ENCODE measurements at regions not wholly inside any gene's neighbourhood (a gene's known extent, or its start where the extent isn't known, plus 50 kb on each side); places are given as distances from the start of the nearest gene placed in this dataset.
"Not testable (repeated sequence)": the region's sequence is repeated elsewhere in the genome, so short reads cannot be mapped to it uniquely, and the experiment has no call there.

GRCh38 chr3:159667261-159667660 is 321.4 kb upstream of the IL12A start:
- DNase-seq = peak; percentile 11

GRCh38 chr3:159668461-159668860 is 320.2 kb upstream of the IL12A start:
- no peak for DNase-seq

GRCh38 chr3:159668990-159669476 is 319.6 kb upstream of the IL12A start:
- DNase-seq = peak; percentile 42

- peak; percentile 7 for DNase-seq
These were observed 318.9 kb upstream of the IL12A start for GRCh38 chr3:159669766-159670165.

- peak; percentile 2 for DNase-seq
These were observed 315.6 kb upstream of the IL12A start for GRCh38 chr3:159672728-159673688.

GRCh38 chr3:159674583-159674982 is 314.1 kb upstream of the IL12A start:
- no peak for DNase-seq

GRCh38 chr3:159675285-159675684 is 313.4 kb upstream of the IL12A start:
- DNase-seq = no peak

GRCh38 chr3:159679900-159680299 is 308.7 kb upstream of the IL12A start:
- no peak for DNase-seq

GRCh38 chr3:159681717-159682116 is 306.9 kb upstream of the IL12A start:
- DNase-seq = not testable (repeated sequence)

- DNase-seq = no peak
These were observed 302.8 kb upstream of the IL12A start for GRCh38 chr3:159685801-159686200.

GRCh38 chr3:159693226-159693625 is 295.4 kb upstream of the IL12A start:
- DNase-seq = no peak

- peak; percentile 87 for DNase-seq
These were observed 276.9 kb upstream of the IL12A start for GRCh38 chr3:159711560-159712333.

GRCh38 chr3:159721324-159721723 is 267.3 kb upstream of the IL12A start:
- peak; percentile 33 for DNase-seq

GRCh38 chr3:159723295-159723694 is 265.3 kb upstream of the IL12A start:
- no peak for DNase-seq

- DNase-seq = peak; percentile 67
These were observed 264.0 kb upstream of the IL12A start for GRCh38 chr3:159724627-159725026.

- peak; percentile 43 for DNase-seq
These were observed 262.2 kb upstream of the IL12A start for GRCh38 chr3:159726231-159726964.

- DNase-seq = no peak
These were observed 261.1 kb upstream of the IL12A start for GRCh38 chr3:159727506-159727905.

GRCh38 chr3:159731254-159731653 is 257.4 kb upstream of the IL12A start:
- DNase-seq = no peak

- peak; percentile 96 for DNase-seq
These were observed 256.2 kb upstream of the IL12A start for GRCh38 chr3:159732172-159733111.

GRCh38 chr3:159733194-159733860 is 255.3 kb upstream of the IL12A start:
- DNase-seq = peak; percentile 95

GRCh38 chr3:159734681-159735080 is 254.0 kb upstream of the IL12A start:
- no peak for DNase-seq
